PC-9 (cell line): ENCODE measurements at regions not wholly inside any gene's neighbourhood (a gene's known extent, or its start where the extent isn't known, plus 50 kb on each side); places are given as distances from the start of the nearest gene placed in this dataset.

Experiments
- CTCF ChIP-seq: fragments of 200-600 bp; sonication (generic); conservative IDR thresholded peaks from 2 replicates; pipeline ENCODE4 v1.6.1; 2017; ENCODE audit warnings: mixed run types, antibody characterized with exemption, mild to moderate bottlenecking, moderate library complexity
- EZH2 ChIP-seq: fragments of 200-600 bp; sonication (generic); IDR thresholded peaks from 2 replicates; pipeline ENCODE4 v1.8.0; 2017; ENCODE audit warnings: antibody characterized with exemption, low read depth

- TF ChIP-seq CTCF (no peak), EZH2 (no peak)
Observed at GRCh38 chr3:20787005-20787404, 601.0 kb upstream of the SGO1 start.
